Epithelial cell of proximal tubule (primary cell): ENCODE measurements at regions not wholly inside any gene's neighbourhood (a gene's known extent, or its start where the extent isn't known, plus 50 kb on each side); places are given as distances from the start of the nearest gene placed in this dataset.
A peak's percentile ranks its signal among the peaks of the same experiment; 100 is the strongest.

Experiments used
- DNase-seq: peaks from one replicate; pipeline ENCODE4 v3.0.0-alpha.2; 2011; ENCODE audit warnings: low read depth
- H3K4me3 ChIP-seq: 2 replicates; pipeline ENCODE4 v1.5.1; 2011; ENCODE audit warnings: low read depth, mild to moderate bottlenecking, low read length
- CTCF ChIP-seq: conservative IDR thresholded peaks from 2 replicates; pipeline ENCODE4 v1.5.1; 2012; ENCODE audit warnings: low read depth, mild to moderate bottlenecking, low read length

GRCh38 chr9:92242260-92243136, 51.0 kb downstream of the IARS1 start:
- peak; percentile 78 for TF ChIP-seq CTCF
- DNase-seq = peak; percentile 99
- H3K4me3 ChIP-seq = peak overlapping the region; percentile 39

GRCh38 chr9:92236915-92237314, 56.6 kb downstream of the IARS1 start:
- no peak for TF ChIP-seq CTCF

GRCh38 chr9:92236465-92236864, 57.0 kb downstream of the IARS1 start:
- H3K4me3 ChIP-seq = no peak overlapping the region
- no peak for DNase-seq
- no peak for TF ChIP-seq CTCF

More at GRCh38 chr9:92236915-92237314, 56.6 kb downstream of the IARS1 start:
- no peak overlapping the region for H3K4me3 ChIP-seq
- DNase-seq = no peak

- no peak overlapping the region for H3K4me3 ChIP-seq
- no peak for DNase-seq
- no peak for TF ChIP-seq CTCF
Measured at GRCh38 chr9:92234514-92234913, 59.0 kb downstream of the IARS1 start.

- no peak overlapping the region for H3K4me3 ChIP-seq
- no peak for DNase-seq
- TF ChIP-seq CTCF = no peak
Measured at GRCh38 chr9:92232190-92232589, 61.3 kb downstream of the IARS1 start.

GRCh38 chr9:92228628-92229027, 64.9 kb downstream of the IARS1 start:
- H3K4me3 ChIP-seq = no peak overlapping the region
- no peak for TF ChIP-seq CTCF
- no peak for DNase-seq

- no peak for DNase-seq
- no peak overlapping the region for H3K4me3 ChIP-seq
- TF ChIP-seq CTCF = no peak
Measured at GRCh38 chr9:92224177-92224576, 69.3 kb downstream of the IARS1 start.
